A673 (cell line): ENCODE measurements at regions not wholly inside any gene's neighbourhood (a gene's known extent, or its start where the extent isn't known, plus 50 kb on each side); places are given as distances from the start of the nearest gene placed in this dataset.

Experiments used
- BruUV-seq: library from RNA; stranded (reverse); fragments of 400-500 nt; replicated peaks from 2 replicates; lab custom pipeline; 2021; lab: Mats Ljungman, UMichigan
- CTCF ChIA-PET: fragments of 300-600 bp; sonication (Branson Sonifier 250); formaldehyde crosslinking; loops from one replicate; lab custom pipeline; 2022; ENCODE audit warnings: antibody characterized with exemption; lab: Charles Lee
- POLR2A ChIA-PET: fragments of 300-600 bp; sonication (Branson Sonifier 250); formaldehyde crosslinking; loops from one replicate; lab custom pipeline; 2022; ENCODE audit warnings: antibody characterized with exemption; ENCODE audit not compliant: low non-redundant PET; lab: Charles Lee
- DNase-seq: peaks from one replicate; pipeline ENCODE4 v3.0.0-alpha.2; 2015; ENCODE audit warnings: low spot score
- H3K27ac ChIP-seq: fragments of 200-600 bp; sonication (generic); 2 replicates; pipeline ENCODE4 v1.5.1; 2016; ENCODE audit warnings: mixed run types, low read depth, mild to moderate bottlenecking, mixed read lengths, antibody characterized with exemption, low read length; ENCODE audit not compliant: poor library complexity, severe bottlenecking
- H3K27me3 ChIP-seq: fragments of 200-600 bp; sonication (generic); replicated peaks from 2 replicates; pipeline ENCODE4 v1.6.1; 2017; ENCODE audit warnings: mixed run types, low read depth, mild to moderate bottlenecking, mixed read lengths, antibody characterized with exemption, low read length; ENCODE audit not compliant: insufficient read depth, poor library complexity
- H3K36me3 ChIP-seq: fragments of 200-600 bp; sonication (generic); 2 replicates; pipeline ENCODE4 v1.6.1; 2016; ENCODE audit warnings: mixed run types, mild to moderate bottlenecking, mixed read lengths, antibody characterized with exemption, low read length; ENCODE audit not compliant: insufficient read depth, poor library complexity, severe bottlenecking
- H3K4me1 ChIP-seq: fragments of 200-600 bp; sonication (generic); 2 replicates; pipeline ENCODE4 v1.6.1; 2017; ENCODE audit warnings: mixed run types, mild to moderate bottlenecking, mixed read lengths, antibody characterized with exemption, low read length; ENCODE audit not compliant: insufficient read depth, poor library complexity, severe bottlenecking
- H3K4me3 ChIP-seq: fragments of 200-600 bp; sonication (generic); 2 replicates; pipeline ENCODE4 v1.5.1; 2016; ENCODE audit warnings: low read depth, mixed run types, mild to moderate bottlenecking, mixed read lengths, low read length; ENCODE audit not compliant: poor library complexity, severe bottlenecking
- H3K9me3 ChIP-seq: fragments of 200-600 bp; sonication (generic); 2 replicates; pipeline ENCODE4 v1.6.1; 2016; ENCODE audit warnings: mixed run types, low read depth, mild to moderate bottlenecking, mixed read lengths, antibody characterized with exemption, low read length; ENCODE audit not compliant: poor library complexity, severe bottlenecking
- EZH2 ChIP-seq: fragments of 200-600 bp; sonication (generic); IDR thresholded peaks from 2 replicates; pipeline ENCODE4 v1.6.1; 2017; ENCODE audit warnings: borderline replicate concordance, low read depth, mild to moderate bottlenecking, mixed read lengths, antibody characterized with exemption, low read length; ENCODE audit not compliant: poor library complexity, severe bottlenecking
- intact Hi-C: fragments of 100-400 bp; cut with micrococcal nuclease; formaldehyde crosslinking; loops from one replicate; pipeline ENCODE4 v1.10.0; 2022; ENCODE audit not compliant: unreplicated experiment
- TF ChIP-seq, protein P1 (sequence below): fragments of 300-800, 200-600 bp; sonication (generic); conservative IDR thresholded peaks from 2 replicates; pipeline ENCODE4 v1.5.1; 2017; ENCODE audit warnings: low read depth, mild to moderate bottlenecking, antibody characterized with exemption, low read length, moderate library complexity, mixed read lengths

GRCh38 chr9:115300116-115300515 is 182.2 kb upstream of the TNC start:
- Histone ChIP-seq H3K27me3 (no peaks in the 10 kb centered on the region), H3K4me3 (no peak overlapping the region), H3K4me1 (no peaks in the 10 kb centered on the region), H3K36me3 (no peaks in the 10 kb centered on the region), H3K9me3 (no peaks in the 10 kb centered on the region), H3K27ac (no peak overlapping the region)
- DNase-seq = no peak
- intact Hi-C loops = no loop called here
- ChIA-PET POLR2A (interaction anchor here (0.5 kb wide), 1 partner anchor 114 kb away, joined by 5 read pairs; no protein-coding TSS in a partner anchor), CTCF (no interaction called here)
- TF ChIP-seq, protein P1, sequence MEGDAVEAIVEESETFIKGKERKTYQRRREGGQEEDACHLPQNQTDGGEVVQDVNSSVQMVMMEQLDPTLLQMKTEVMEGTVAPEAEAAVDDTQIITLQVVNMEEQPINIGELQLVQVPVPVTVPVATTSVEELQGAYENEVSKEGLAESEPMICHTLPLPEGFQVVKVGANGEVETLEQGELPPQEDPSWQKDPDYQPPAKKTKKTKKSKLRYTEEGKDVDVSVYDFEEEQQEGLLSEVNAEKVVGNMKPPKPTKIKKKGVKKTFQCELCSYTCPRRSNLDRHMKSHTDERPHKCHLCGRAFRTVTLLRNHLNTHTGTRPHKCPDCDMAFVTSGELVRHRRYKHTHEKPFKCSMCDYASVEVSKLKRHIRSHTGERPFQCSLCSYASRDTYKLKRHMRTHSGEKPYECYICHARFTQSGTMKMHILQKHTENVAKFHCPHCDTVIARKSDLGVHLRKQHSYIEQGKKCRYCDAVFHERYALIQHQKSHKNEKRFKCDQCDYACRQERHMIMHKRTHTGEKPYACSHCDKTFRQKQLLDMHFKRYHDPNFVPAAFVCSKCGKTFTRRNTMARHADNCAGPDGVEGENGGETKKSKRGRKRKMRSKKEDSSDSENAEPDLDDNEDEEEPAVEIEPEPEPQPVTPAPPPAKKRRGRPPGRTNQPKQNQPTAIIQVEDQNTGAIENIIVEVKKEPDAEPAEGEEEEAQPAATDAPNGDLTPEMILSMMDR = no peak
- no peak for TF ChIP-seq EZH2
- no TSS peak for BruUV-seq

DNA sequence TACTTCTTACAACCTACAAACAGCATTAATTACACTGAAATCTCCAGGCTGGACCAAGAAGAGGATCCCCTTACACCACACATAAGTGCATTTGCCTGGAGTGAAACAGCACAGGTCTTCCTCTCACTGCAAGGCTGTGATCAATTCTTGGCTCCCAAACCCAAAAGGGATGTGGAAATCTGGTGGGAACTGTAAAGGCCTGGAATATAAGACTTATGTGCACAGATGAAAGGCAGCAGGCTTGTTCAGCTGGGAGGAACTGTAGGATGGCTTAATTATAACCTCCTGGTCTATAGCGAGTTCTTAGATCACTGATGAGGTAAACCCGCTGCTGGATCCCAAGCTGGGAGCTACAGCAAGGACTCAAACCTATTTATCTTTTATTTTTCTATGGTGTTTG is 182.9 kb upstream of the TNC start:
- Histone ChIP-seq H3K27ac (no peak overlapping the region), H3K36me3 (no peaks in the 10 kb centered on the region), H3K9me3 (no peaks in the 10 kb centered on the region), H3K27me3 (no peaks in the 10 kb centered on the region), H3K4me3 (no peak overlapping the region), H3K4me1 (no peaks in the 10 kb centered on the region)
- intact Hi-C loops = no loop called here
- DNase-seq = no peak
- ChIA-PET POLR2A (no interaction called here), CTCF (no interaction called here)
- BruUV-seq = no TSS peak
- TF ChIP-seq, protein P1 = no peak
- TF ChIP-seq EZH2 = no peak

- no peak overlapping the region for H3K4me3 ChIP-seq
- H3K4me1 ChIP-seq = no peaks in the 10 kb centered on the region
- DNase-seq = no peak
- intact Hi-C loops = no loop called here
- ChIA-PET CTCF (interaction anchor here (0.6 kb wide), 1 partner anchor 218 kb away, joined by 7 read pairs; no protein-coding TSS in a partner anchor), POLR2A (no interaction called here)
- BruUV-seq = no TSS peak
- TF ChIP-seq, protein P1 = no peak
- no peak for TF ChIP-seq EZH2
- no peak overlapping the region for H3K27ac ChIP-seq
- H3K27me3 ChIP-seq = no peaks in the 10 kb centered on the region
- H3K9me3 ChIP-seq = no peaks in the 10 kb centered on the region
- H3K36me3 ChIP-seq = no peaks in the 10 kb centered on the region
Measured at GRCh38 chr9:115301581-115301980, 183.6 kb upstream of the TNC start.
